Inferior parietal cortex (tissue), 1 donor: ENCODE measurements at regions not wholly inside any gene's neighbourhood (a gene's known extent, or its start where the extent isn't known, plus 50 kb on each side); places are given as distances from the start of the nearest gene placed in this dataset.
A peak's percentile ranks its signal among the peaks of the same experiment; 100 is the strongest.

ENCODE experiments used
- DNase-seq: peaks from one replicate; pipeline ENCODE4 v3.0.0-alpha.2; 2016; ENCODE audit errors: extremely low spot score

GRCh38 chr6:121816906-121817540, 381.6 kb downstream of the GJA1 start:
- no peak for DNase-seq

- DNase-seq: no peak
Observed at GRCh38 chr6:121823437-121823851, 388.0 kb downstream of the GJA1 start.

DNA sequence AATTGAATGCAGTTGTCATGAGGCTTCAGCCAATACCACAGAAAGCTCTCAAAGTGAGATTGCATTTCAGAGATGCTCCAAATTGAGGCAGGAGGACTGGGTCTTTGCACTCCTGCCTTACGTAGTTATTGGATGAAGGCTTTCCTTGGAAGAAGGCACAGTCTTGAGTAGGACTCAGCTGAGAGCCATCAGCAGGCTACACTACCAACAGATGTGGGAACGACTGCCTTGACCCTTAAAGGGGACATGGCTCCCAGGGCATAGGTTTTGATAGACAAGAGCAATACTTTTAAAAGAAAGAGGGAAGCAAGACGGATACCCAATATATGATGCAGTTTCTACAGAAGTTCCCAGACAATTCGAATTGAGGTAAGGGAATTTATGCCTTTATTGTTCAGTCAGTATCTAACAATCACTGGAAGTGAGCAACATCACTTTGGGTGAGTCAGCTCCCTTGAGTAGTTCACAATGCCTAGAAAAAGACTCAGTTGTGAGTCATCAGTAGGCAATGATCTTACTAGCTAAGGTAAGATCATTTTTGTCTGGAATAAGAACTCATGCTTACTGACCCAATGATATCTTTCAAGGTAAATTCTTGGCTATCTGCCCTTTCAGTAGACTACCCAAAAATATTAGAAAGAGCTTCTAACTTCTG, 390.8 kb downstream of the GJA1 start:
- DNase-seq: no peak

DNA sequence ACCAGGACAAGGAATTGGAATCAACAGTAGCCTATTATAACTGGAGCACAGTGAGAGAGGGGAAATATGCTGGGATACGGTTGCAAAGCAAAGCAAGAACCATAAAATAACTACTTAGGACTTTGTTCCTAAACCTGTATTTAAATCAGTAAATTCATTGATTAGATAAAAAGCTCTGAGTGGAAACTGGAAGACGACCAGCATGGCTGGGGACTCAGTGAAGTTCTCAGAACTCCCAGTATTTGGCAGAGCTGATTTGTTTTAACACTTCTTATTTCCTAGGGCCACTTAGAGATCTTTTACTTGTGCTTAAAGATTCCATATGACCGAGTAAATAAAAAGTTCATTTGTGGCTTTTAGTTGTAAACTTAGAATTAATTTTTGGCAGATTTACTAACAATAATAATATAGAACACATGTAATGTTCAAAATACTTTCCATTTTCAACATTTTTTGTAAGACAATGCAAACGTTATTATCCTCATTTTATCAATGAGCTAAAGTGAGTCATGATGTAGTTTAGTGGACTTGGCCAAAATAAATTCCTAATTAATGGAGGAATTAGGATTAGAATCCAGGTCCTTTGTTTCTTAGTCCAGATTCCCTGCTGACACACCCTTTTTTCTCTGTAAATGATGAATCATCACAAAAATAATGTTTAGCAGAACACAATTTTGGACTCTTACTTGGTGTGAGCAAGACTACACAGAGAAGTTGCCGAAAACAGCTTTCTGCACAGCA, 392.9 kb downstream of the GJA1 start:
- DNase-seq: no peak

DNA sequence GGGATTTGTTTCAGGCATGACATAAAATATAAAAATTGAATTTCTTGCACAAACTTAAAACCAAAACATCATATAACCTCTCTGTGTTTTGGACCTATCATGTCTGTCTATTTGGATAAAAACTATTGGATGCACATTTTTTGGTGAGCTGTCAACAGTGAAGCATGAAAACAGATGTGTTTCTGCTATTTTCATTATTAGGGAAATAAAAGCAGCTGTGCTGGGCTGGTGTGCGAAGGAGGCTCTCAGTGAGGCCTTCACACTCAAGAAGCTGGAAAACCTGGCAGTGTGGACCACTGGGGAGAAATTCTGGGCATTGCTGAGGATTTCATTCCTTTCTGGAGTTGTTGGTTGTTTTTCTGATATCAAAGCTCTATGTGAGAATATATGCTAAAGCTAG, 395.3 kb downstream of the GJA1 start:
- no peak for DNase-seq

DNA sequence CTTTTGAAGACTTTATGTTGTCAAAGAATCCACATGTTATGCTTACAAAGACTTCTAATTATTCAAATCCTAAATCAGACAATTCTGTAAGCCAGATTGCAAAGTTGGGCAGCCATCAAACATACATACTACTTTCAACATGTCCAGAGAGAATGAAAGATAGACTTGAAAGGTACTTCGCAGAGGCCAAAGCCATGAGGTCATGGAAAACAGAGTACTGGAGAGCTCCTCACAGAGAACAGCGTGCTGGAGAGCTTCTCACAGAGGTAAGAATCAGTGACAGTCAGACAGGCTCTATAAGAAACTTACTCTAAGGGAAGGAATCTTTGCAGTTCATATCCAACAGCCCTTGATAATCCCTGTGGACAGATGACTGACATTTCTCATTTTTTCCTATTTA, 400.2 kb downstream of the GJA1 start:
- no peak for DNase-seq

GRCh38 chr6:121837545-121838229, 402.2 kb downstream of the GJA1 start:
- no peak for DNase-seq

DNA sequence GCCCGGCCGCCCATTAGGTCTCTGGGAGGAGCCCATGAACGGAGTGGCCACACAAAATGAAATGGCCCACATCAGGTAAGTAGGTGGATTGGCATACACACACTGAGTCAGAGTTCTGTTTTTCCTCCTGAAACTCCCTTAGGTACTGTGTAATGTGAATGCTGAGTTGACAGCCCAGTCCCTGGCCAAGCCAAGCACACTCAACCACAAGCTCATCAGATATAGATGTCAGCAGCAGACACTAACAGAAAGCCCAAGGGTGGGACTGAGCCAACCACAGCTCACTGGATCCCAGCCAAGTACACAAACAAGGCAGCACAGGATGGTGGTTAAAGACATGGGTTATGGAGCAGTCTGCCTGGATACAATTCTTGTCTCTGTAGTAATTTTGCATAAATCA, 403.4 kb downstream of the GJA1 start:
- no peak for DNase-seq

GRCh38 chr6:121839896-121840295, 404.4 kb downstream of the GJA1 start:
- no peak for DNase-seq

DNA sequence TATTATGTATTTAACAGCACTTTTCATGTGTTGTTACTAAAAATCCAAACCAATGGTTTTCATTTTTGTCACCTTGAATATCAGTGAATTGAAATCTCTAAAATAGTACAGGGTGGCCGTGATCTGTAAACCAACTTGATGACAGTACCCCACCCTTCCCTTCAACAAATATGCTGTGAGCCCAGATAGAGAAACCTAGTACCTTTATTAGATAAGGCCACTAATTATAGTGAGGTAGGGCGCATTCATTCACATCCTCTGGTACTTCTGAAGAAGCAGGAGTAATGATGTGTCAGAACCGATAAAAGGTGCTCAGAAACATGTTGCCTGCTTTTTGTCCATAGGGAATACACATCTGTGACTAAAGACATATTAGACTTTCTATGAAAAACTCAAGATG, 409.5 kb downstream of the GJA1 start:
- no peak for DNase-seq

GRCh38 chr6:121847806-121848522, 412.5 kb downstream of the GJA1 start:
- DNase-seq: peak; percentile 15

DNA sequence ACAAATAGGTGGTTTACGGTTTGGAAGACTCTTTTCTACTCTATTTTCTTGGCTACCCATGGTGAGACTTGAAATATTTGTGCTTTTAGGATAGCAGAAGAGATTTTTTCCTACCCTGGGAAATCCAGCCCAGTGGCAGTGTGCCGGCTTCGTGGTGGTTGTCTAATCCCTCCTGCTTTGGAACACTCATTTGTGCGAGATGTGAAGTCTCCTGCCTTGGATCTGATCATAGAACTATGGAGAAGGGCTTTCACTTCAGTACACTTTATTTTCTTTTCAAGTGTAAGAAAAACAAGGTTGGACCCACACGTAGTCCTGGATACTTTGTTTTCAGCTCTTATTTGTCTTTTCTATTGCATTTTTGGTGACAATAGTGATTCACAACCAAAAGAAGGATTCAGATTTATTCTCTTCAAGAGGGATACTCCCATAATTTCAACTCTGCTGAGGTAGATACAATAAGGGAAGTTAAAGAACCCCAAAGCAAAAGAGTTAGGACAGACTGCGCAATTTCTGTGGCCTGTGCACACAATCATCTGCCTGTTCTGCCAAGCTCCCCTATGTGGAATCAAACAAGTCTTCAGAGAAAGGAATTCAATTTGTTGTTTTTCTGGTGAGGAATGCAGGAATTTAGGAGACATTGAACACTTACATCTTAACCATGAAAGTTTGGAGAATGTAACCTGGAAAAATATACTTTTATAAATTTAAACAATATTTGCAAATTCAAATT, 413.2 kb downstream of the GJA1 start:
- peak; percentile 6 for DNase-seq

DNA sequence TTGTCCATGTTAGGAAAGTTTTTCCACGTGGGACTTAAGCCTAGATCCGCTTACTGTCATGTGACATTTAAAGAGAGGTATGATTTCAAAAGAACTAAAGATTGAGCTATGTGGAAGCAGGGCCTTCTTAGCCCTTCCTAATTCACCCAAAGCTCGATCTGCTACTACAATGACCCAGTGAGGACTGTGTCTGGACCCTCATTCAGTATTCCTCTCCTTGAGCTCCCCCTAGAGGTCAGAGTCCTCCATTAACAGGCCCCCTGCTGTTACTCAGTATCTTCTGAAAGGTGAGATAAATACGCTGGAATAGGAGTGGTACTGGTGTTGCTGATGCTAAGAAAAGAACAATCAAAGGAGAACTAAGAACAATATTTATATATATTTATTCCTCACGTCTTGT, 414.0 kb downstream of the GJA1 start:
- peak; percentile 38 for DNase-seq

- no peak for DNase-seq
Observed at GRCh38 chr6:121851056-121851455, 415.6 kb downstream of the GJA1 start.

- DNase-seq: no peak
Observed at GRCh38 chr6:121853686-121854085, 418.2 kb downstream of the GJA1 start.

GRCh38 chr6:121855521-121855920, 420.1 kb downstream of the GJA1 start:
- DNase-seq: no peak

GRCh38 chr6:121856296-121856695, 420.9 kb downstream of the GJA1 start:
- DNase-seq: no peak

DNA sequence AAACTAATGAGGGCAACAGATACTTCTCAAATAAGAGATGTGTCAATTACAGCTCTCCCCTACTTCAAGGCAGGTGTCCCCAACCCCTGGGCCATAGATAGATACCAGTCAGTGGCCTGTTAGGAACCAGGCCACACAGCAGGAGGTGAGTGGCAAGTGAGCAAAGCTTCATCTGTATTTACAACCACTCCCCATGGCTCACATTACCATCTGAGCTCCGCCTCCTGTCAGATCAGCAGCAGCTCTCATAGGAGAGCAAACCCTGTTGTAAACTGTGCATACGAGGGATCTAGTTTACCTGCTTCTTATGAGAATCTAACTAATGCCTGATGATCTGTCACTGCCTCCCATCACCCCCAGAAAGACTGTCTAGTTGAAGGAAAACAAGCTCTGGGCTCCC, 422.1 kb downstream of the GJA1 start:
- DNase-seq: no peak

- DNase-seq: no peak
Observed at GRCh38 chr6:121858310-121858709, 422.9 kb downstream of the GJA1 start.

- no peak for DNase-seq
Observed at GRCh38 chr6:121858986-121859385, 423.5 kb downstream of the GJA1 start.

DNA sequence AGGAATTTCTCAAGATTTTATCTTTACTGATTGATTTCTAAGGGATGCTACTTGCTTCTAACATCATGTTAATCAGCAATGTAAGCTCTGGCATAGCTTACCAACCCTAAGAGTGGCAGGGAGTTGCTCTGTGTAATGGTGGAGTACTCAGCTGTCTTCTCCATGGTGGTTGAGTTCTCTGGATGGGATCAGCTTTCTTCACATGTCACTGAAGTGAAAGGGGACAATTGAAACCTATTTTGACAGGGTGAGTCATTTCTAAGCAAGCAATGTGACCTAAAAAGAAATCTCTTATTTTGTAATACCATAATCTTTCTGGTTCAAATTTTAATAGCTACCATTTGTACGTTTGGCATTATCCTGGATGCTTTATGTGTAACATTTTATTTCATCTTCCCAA, 430.4 kb downstream of the GJA1 start:
- DNase-seq: no peak
